HepG2 (cell line): ENCODE measurements at regions not wholly inside any gene's neighbourhood (a gene's known extent, or its start where the extent isn't known, plus 50 kb on each side); places are given as distances from the start of the nearest gene placed in this dataset.

ENCODE experiments used
- ATAC-seq: fragments of 200-7000 bp; cut with Tn5 transposase; 3 replicates; pipeline ENCODE4 v1.9.1; 2020; ENCODE audit warnings: mild to moderate bottlenecking, moderate library complexity
- BruUV-seq: library from RNA; stranded (reverse); fragments of 400-500 nt; replicated peaks from 2 replicates; lab custom pipeline; 2021; lab: Mats Ljungman, UMichigan
- CTCF ChIA-PET: fragments of 300-600 bp; formaldehyde crosslinking; extraction: SDS; loops from one replicate; lab custom pipeline; 2021; ENCODE audit warnings: low total read pairs, inconsistent platforms, low intra/inter-chr PET ratio; lab: Yijun Ruan, JAX
- POLR2A ChIA-PET: fragments of 350-600 bp; sonication (Branson Sonifier 250); formaldehyde crosslinking; loops from one replicate; lab custom pipeline; 2020; ENCODE audit warnings: antibody characterized with exemption, inconsistent platforms; lab: Yijun Ruan, JAX
- DNase-seq: peaks from one replicate; pipeline ENCODE4 v3.0.0-alpha.2; 2015; ENCODE audit warnings: low spot score
- FAIRE-seq: peaks from 3 replicates; lab custom pipeline; 2011; peaks lifted over from hg19 to GRCh38; lab: Jason Lieb, UNC
- H2AFZ ChIP-seq: one replicate; pipeline ENCODE4 v1.6.1; 2011; ENCODE audit warnings: low read length, inconsistent platforms
- H3K27ac ChIP-seq: fragments of 300-600 bp; 3 replicates; pipeline ENCODE4 v1.8.0; 2011; ENCODE audit warnings: mixed run types, mild to moderate bottlenecking, mixed read lengths, low read length, inconsistent platforms; ENCODE audit not compliant: insufficient read depth; ENCODE audit errors: extremely low read length
- H3K27me3 ChIP-seq, 2 experiments: fragments of 200-600 bp in 1 of 2; 2 replicates in 1 of 2; 3 replicates in 1 of 2; pipeline versions ENCODE4 v1.6.0 to v1.8.0; 2011; ENCODE audit warnings: low read length in 2 of 2, mild to moderate bottlenecking in 2 of 2, moderate library complexity in 2 of 2, inconsistent platforms in 1 of 2; ENCODE audit not compliant: insufficient read depth in 2 of 2, control insufficient read depth in 1 of 2
- H3K36me3 ChIP-seq, 2 experiments: fragments of 200-600 bp in 1 of 2; replicated peaks in 1 of 2; 2 replicates in 1 of 2; 3 replicates in 1 of 2; pipeline versions ENCODE4 v1.5.1 to v1.8.0; 2011; ENCODE audit warnings: low read length in 2 of 2, inconsistent platforms in 1 of 2; ENCODE audit not compliant: insufficient read depth in 2 of 2, control insufficient read depth in 1 of 2
- H3K4me1 ChIP-seq: 2 replicates; pipeline ENCODE4 v1.5.1; 2012; ENCODE audit warnings: low read length, inconsistent platforms; ENCODE audit not compliant: insufficient read depth
- H3K4me2 ChIP-seq: 2 replicates; pipeline ENCODE4 v1.6.0; 2011; ENCODE audit warnings: low read depth, low read length, inconsistent platforms
- H3K4me3 ChIP-seq, 3 experiments: fragments of 200-600 bp in 1 of 3; sonication (generic), shearing (Covaris generic) in 1 of 3; replicated peaks in 1 of 3; 2 replicates each; pipeline ENCODE4 v1.5.1; 2011 to 2016; ENCODE audit warnings: low read length in 3 of 3, inconsistent platforms in 2 of 3, low read depth in 2 of 3, mild to moderate bottlenecking in 2 of 3, control low read depth in 1 of 3, mixed read lengths in 1 of 3; ENCODE audit not compliant: insufficient read depth in 1 of 3
- H3K79me2 ChIP-seq: one replicate; pipeline ENCODE4 v1.6.1; 2011; ENCODE audit warnings: low read length, inconsistent platforms; ENCODE audit not compliant: insufficient read depth
- H3K9ac ChIP-seq: 2 replicates; pipeline ENCODE4 v1.6.0; 2011; ENCODE audit warnings: mild to moderate bottlenecking, low read depth, low read length, inconsistent platforms; ENCODE audit not compliant: insufficient read depth
- H3K9me3 ChIP-seq: 2 replicates; pipeline ENCODE4 v1.5.1; 2012; ENCODE audit warnings: mild to moderate bottlenecking, low read length
- H4K20me1 ChIP-seq: 2 replicates; pipeline ENCODE4 v1.6.0; 2011; ENCODE audit warnings: inconsistent platforms, mild to moderate bottlenecking, low read length, moderate library complexity; ENCODE audit not compliant: insufficient read depth
- NFKBIZ ChIP-seq: IDR thresholded peaks from 2 replicates; pipeline ENCODE4 v1.6.1; 2018; ENCODE audit warnings: missing genetic modification reagents, missing compliant biosample characterization
- RARG ChIP-seq: sonication (generic); formaldehyde crosslinking; IDR thresholded peaks from 2 replicates; pipeline ENCODE4 v1.4.0; 2020; ENCODE audit warnings: low read depth, mild to moderate bottlenecking, missing genetic modification reagents
- SP2 ChIP-seq: sonication (generic); formaldehyde crosslinking; IDR thresholded peaks from 2 replicates; pipeline ENCODE4 v1.5.1; 2020; ENCODE audit warnings: mild to moderate bottlenecking, missing genetic modification reagents
- ZNF331 ChIP-seq: sonication (generic); formaldehyde crosslinking; IDR thresholded peaks from 2 replicates; pipeline ENCODE4 v1.4.0; 2020; ENCODE audit warnings: missing genetic modification reagents
- WGBS: methylation state at CpG from one replicate; pipeline ENCODE4 v1.1.6; 2017; ENCODE audit warnings: low lambda C conversion rate; 5-methylcytosine and 5-hydroxymethylcytosine counted together
- in situ Hi-C: cut with HindIII; loops from 2 replicates; pipeline ENCODE4 v1.10.0; 2017; ENCODE audit warnings: low pct_unique_long_range_greater_than_20kb; ENCODE audit not compliant: extremely low pct_ligation_motif_present
- intact Hi-C: fragments of 100-400 bp; cut with micrococcal nuclease; formaldehyde crosslinking; loops from one replicate; pipeline ENCODE4 v1.10.0; 2022; ENCODE audit not compliant: unreplicated experiment

GRCh38 chr12:92585115-92585727, 117.6 kb upstream of the PLEKHG7 start:
- no peak overlapping the region for H3K9ac ChIP-seq
- CTCF ChIA-PET = no interaction called here
- FAIRE-seq (no peak), DNase-seq (no peak), ATAC-seq (no peak)
- H3K27me3 ChIP-seq = no peaks in the 10 kb centered on the region
- no peaks in the 10 kb centered on the region for H3K36me3 ChIP-seq
- H3K4me1 ChIP-seq = no peaks in the 10 kb centered on the region
- H3K4me2 ChIP-seq = no peak overlapping the region
- H4K20me1 ChIP-seq = no peaks in the 10 kb centered on the region
- H3K79me2 ChIP-seq = no peaks in the 10 kb centered on the region
- BruUV-seq = no TSS peak
- 86% methylated on average over 1 of the region's 1 CpG for WGBS
- H3K9me3 ChIP-seq = no peaks in the 10 kb centered on the region
- no peak for TF ChIP-seq RARG (CRISPR knock-in tag)
- intact Hi-C loops = no loop called here
- H3K27ac ChIP-seq = no peak overlapping the region
- no peak overlapping the region for H2AFZ ChIP-seq
- in situ Hi-C loops = no loop called here
- H3K4me3 ChIP-seq = no peak overlapping the region
- POLR2A ChIA-PET = no interaction called here

GRCh38 chr12:92583910-92584309, 118.9 kb upstream of the PLEKHG7 start:
- no TSS peak for BruUV-seq
- no peak for DNase-seq
- in situ Hi-C loops = no loop called here
- CTCF ChIA-PET = no interaction called here
- no peak overlapping the region for H3K27ac ChIP-seq
- H3K79me2 ChIP-seq = no peaks in the 10 kb centered on the region
- POLR2A ChIA-PET = no interaction called here
- no peaks in the 10 kb centered on the region for H3K36me3 ChIP-seq
- H2AFZ ChIP-seq = no peak overlapping the region
- TF ChIP-seq NFKBIZ = no peak
- TF ChIP-seq SP2 (CRISPR knock-in tag) = no peak
- peak; percentile 82 for TF ChIP-seq ZNF331 (CRISPR knock-in tag)
- TF ChIP-seq, all 625 proteins: peak for 1
- WGBS = 4% methylated on average over 2 of the region's 2 CpGs
- no peaks in the 10 kb centered on the region for H3K27me3 ChIP-seq
- ATAC-seq (no peak), FAIRE-seq (no peak)
- no peaks in the 10 kb centered on the region for H4K20me1 ChIP-seq
- H3K4me3 ChIP-seq = no peak overlapping the region
- no peaks in the 10 kb centered on the region for H3K4me1 ChIP-seq
- intact Hi-C loops = no loop called here
- H3K4me2 ChIP-seq = no peak overlapping the region
- no peak overlapping the region for H3K9ac ChIP-seq
- H3K9me3 ChIP-seq = no peaks in the 10 kb centered on the region
